ELF-1 (cell line): ENCODE measurements at regions not wholly inside any gene's neighbourhood (a gene's known extent, or its start where the extent isn't known, plus 50 kb on each side); places are given as distances from the start of the nearest gene placed in this dataset.
"Not testable (repeated sequence)": the region's sequence is repeated elsewhere in the genome, so short reads cannot be mapped to it uniquely, and the experiment has no call there.

ENCODE experiments used
- DNase-seq: peaks from one replicate; pipeline ENCODE4 v3.0.0-alpha.2; 2016; ENCODE audit warnings: low read depth, low spot score

GRCh38 chr13:108082481-108082880 lies 132.9 kb downstream of the LIG4 start:
- DNase-seq, result no peak

- no peak for DNase-seq
These were observed 138.1 kb downstream of the LIG4 start for GRCh38 chr13:108077284-108077683.

GRCh38 chr13:108074429-108074828 lies 140.9 kb downstream of the LIG4 start:
- not testable (repeated sequence) for DNase-seq

GRCh38 chr13:108070925-108071324 lies 144.4 kb downstream of the LIG4 start:
- no peak for DNase-seq

GRCh38 chr13:108070491-108070890 lies 144.8 kb downstream of the LIG4 start:
- DNase-seq, result no peak

GRCh38 chr13:108069521-108070210 lies 145.7 kb downstream of the LIG4 start:
- DNase-seq, result no peak

GRCh38 chr13:108064372-108064771 lies 151.0 kb downstream of the LIG4 start:
- DNase-seq, result not testable (repeated sequence)

GRCh38 chr13:108060111-108060510 lies 155.2 kb downstream of the LIG4 start:
- peak; percentile 58 for DNase-seq

- no peak for DNase-seq
These were observed 159.1 kb downstream of the LIG4 start for GRCh38 chr13:108056278-108056677.

- DNase-seq, result no peak
These were observed 166.1 kb downstream of the LIG4 start for GRCh38 chr13:108049211-108049610.

- DNase-seq, result no peak
These were observed 170.4 kb downstream of the LIG4 start for GRCh38 chr13:108044954-108045353.

- DNase-seq, result not testable (repeated sequence)
These were observed 172.5 kb downstream of the LIG4 start for GRCh38 chr13:108042866-108043265.

GRCh38 chr13:108037348-108037747 lies 178.0 kb downstream of the LIG4 start:
- no peak for DNase-seq

GRCh38 chr13:108036411-108036932 lies 178.9 kb downstream of the LIG4 start:
- no peak for DNase-seq

- DNase-seq, result no peak
These were observed 180.4 kb downstream of the LIG4 start for GRCh38 chr13:108034909-108035410.

- DNase-seq, result no peak
These were observed 181.3 kb downstream of the LIG4 start for GRCh38 chr13:108033800-108034707.

- DNase-seq, result no peak
These were observed 183.5 kb downstream of the LIG4 start for GRCh38 chr13:108031865-108032264.

- DNase-seq, result no peak
These were observed 184.6 kb downstream of the LIG4 start for GRCh38 chr13:108030769-108031168.

- DNase-seq, result no peak
These were observed 188.5 kb downstream of the LIG4 start for GRCh38 chr13:108026680-108027410.

GRCh38 chr13:108020027-108020426 lies 195.3 kb downstream of the LIG4 start:
- no peak for DNase-seq

GRCh38 chr13:108018371-108018870 lies 196.9 kb downstream of the LIG4 start:
- no peak for DNase-seq
